Stomach (tissue), 4 donors: ENCODE measurements at regions not wholly inside any gene's neighbourhood (a gene's known extent, or its start where the extent isn't known, plus 50 kb on each side); places are given as distances from the start of the nearest gene placed in this dataset.

Experiments
- CTCF ChIP-seq, 7 experiments: fragments of 450-650 bp in 4 of 7; fragments of 200-600 bp in 3 of 7; sonication (generic) in 3 of 7; IDR thresholded peaks; one replicate each; pipeline ENCODE4 v1.5.1; 2016 to 2019; ENCODE audit warnings: antibody characterized with exemption in 7 of 7, control low read depth in 2 of 7, mild to moderate bottlenecking in 1 of 7
- EP300 ChIP-seq: sonication (generic); formaldehyde crosslinking; IDR thresholded peaks from one replicate; pipeline ENCODE4 v1.6.1; 2017; ENCODE audit warnings: antibody characterized with exemption
- POLR2A ChIP-seq, 4 donors: fragments of 450-650 bp; IDR thresholded peaks; one replicate each; pipeline ENCODE4 v1.6.1; 2016; ENCODE audit warnings: antibody characterized with exemption in 4 of 4, control low read depth in 2 of 4, mild to moderate bottlenecking in 1 of 4, moderate library complexity in 1 of 4
- POLR2AphosphoS5 ChIP-seq, 3 donors: sonication (generic); formaldehyde crosslinking; IDR thresholded peaks; one replicate each; pipeline ENCODE4 v1.6.1; 2016; ENCODE audit warnings: antibody characterized with exemption in 3 of 3

GRCh38 chr11:80194016-80194415 is 753.2 kb upstream of the TENM4 start:
- no peak for TF ChIP-seq CTCF (IDR thresholded peaks at IDR 0.05)
- no peak for TF ChIP-seq POLR2A (IDR thresholded peaks at IDR 0.05)
- TF ChIP-seq POLR2AphosphoS5 (IDR thresholded peaks at IDR 0.05), result no peak
- no peak for TF ChIP-seq EP300
